ENCODE measurements at regions not wholly inside any gene's neighbourhood (a gene's known extent, or its start where the extent isn't known, plus 50 kb on each side); places are given as distances from the start of the nearest gene placed in this dataset.
A peak's percentile ranks its signal among the peaks of the same experiment; 100 is the strongest.

DNA sequence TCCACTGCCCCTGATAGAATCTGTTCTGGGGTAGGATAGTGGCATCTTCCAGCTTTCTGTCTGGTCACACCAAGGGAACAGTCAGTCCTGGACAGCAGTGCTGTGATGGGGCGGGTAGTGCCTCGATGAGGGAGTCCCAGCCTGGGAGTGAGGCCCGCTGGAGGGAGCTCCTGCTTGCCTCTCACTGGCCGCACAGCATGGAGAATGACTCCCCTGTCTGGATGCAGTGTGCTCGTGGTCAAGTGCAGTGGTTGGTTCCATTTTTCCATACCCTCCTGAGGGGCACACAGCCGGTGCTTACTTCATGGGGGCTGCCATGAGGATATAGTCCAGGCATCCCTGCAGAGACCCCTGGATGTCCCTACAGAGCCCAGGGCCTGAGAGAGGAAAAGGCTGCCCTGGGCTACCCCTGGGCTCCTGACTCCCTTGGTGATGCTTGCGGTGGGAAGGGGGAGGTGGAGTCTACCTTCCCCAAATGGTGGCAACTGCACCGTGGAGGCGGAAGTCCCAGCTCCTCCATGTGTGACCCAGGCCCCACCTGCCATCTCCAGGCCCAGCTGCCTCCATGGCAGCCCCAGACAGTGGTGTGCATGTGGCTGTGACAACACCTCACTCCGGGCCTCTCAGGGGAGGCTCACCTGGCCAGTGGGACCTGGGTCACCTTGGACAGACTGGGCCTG is 212.5 kb downstream of the GLI2 start:
- H3K4me3 ChIP-seq (ENCODE audit: low read depth, low read length): no peak overlapping the region
- no peak for DNase-seq
- TF ChIP-seq, protein P1, sequence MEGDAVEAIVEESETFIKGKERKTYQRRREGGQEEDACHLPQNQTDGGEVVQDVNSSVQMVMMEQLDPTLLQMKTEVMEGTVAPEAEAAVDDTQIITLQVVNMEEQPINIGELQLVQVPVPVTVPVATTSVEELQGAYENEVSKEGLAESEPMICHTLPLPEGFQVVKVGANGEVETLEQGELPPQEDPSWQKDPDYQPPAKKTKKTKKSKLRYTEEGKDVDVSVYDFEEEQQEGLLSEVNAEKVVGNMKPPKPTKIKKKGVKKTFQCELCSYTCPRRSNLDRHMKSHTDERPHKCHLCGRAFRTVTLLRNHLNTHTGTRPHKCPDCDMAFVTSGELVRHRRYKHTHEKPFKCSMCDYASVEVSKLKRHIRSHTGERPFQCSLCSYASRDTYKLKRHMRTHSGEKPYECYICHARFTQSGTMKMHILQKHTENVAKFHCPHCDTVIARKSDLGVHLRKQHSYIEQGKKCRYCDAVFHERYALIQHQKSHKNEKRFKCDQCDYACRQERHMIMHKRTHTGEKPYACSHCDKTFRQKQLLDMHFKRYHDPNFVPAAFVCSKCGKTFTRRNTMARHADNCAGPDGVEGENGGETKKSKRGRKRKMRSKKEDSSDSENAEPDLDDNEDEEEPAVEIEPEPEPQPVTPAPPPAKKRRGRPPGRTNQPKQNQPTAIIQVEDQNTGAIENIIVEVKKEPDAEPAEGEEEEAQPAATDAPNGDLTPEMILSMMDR (IDR thresholded peaks at IDR 0.05; ENCODE audit: low read depth, low read length): no peak
- no peak overlapping the region for H3K27ac ChIP-seq
- no peaks in the 10 kb centered on the region for H3K36me3 ChIP-seq
- no peaks in the 10 kb centered on the region for H3K9me3 ChIP-seq (ENCODE audit: severe bottlenecking)
- no peaks in the 10 kb centered on the region for H3K27me3 ChIP-seq (ENCODE audit: insufficient read depth, low read depth, severe bottlenecking)

DNA sequence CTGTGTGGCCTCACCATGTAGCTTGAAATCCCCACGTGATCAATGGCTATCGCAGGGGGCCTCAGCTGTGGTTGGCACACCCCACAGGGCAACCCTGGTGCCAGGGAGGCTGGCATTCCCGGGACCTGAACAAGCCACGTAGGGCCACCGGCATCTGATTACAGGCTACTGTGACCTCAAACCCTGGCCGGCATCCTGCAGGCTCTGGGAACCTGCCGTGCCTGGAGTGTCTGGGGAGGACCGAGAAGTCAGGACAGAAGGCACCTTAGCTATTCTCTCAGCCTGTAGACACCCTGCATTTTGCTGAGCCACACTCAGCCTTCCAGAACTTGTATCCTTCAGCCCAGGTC is 213.0 kb downstream of the GLI2 start:
- H3K27me3 ChIP-seq (ENCODE audit: insufficient read depth, low read depth, severe bottlenecking): no peaks in the 10 kb centered on the region
- TF ChIP-seq, protein P1 (IDR thresholded peaks at IDR 0.05; ENCODE audit: low read depth, low read length): no peak
- no peaks in the 10 kb centered on the region for H3K36me3 ChIP-seq
- DNase-seq: no peak
- no peaks in the 10 kb centered on the region for H3K9me3 ChIP-seq (ENCODE audit: severe bottlenecking)
- H3K27ac ChIP-seq: no peak overlapping the region
- H3K4me3 ChIP-seq (ENCODE audit: low read depth, low read length): no peak overlapping the region

DNA sequence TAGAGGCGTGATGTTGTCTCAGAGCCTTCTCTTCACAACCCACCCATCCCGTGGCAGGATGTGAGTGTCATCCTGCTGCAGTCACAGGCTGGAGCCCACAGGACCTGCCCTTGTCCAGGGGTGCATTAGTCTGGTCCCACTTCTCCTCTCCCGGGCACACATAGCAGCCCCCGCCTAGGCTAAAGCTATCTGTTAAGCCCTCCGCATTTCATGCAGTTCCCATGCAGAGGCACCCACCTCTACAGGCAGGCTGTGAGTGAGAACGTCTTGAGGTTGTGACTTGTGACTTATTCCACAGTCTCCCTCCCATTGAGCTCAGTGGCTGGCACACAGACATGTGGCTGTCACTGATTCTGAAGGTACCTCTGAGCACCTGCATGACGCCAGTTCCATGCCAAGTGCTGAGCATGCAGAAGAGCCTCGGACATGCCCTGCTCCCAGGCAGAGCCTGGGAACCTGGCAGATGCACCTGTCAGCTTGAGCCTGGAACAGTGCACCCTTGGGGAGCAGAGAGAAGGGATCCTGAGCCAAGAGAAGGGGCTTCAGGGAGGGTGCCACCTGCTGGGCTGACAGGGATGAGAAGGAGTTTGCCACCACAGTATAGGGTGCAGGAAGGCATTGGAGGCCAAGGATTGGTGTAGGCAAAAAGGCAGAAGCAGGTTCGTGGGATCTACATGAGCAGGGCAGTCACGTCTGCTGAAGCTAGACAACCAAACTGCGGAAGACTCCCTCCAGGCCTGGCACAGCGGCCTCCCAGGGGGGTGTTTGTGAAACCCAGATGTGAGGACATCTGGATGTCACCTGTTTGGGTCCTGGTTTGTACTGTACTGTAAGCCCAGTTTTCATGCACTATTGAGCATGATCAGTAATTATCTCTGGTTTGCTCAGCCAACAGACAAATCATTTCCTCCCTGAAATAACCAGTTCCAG is 213.6 kb downstream of the GLI2 start:
- DNase-seq: peak; percentile 31
- Histone ChIP-seq H3K27me3 (ENCODE audit: insufficient read depth, low read depth, severe bottlenecking) (no peaks in the 10 kb centered on the region), H3K9me3 (ENCODE audit: severe bottlenecking) (no peaks in the 10 kb centered on the region), H3K4me3 (ENCODE audit: low read depth, low read length) (no peak overlapping the region), H3K36me3 (no peaks in the 10 kb centered on the region), H3K27ac (no peak overlapping the region)
- TF ChIP-seq, protein P1 (IDR thresholded peaks at IDR 0.05; ENCODE audit: low read depth, low read length): peak; percentile 70

DNA sequence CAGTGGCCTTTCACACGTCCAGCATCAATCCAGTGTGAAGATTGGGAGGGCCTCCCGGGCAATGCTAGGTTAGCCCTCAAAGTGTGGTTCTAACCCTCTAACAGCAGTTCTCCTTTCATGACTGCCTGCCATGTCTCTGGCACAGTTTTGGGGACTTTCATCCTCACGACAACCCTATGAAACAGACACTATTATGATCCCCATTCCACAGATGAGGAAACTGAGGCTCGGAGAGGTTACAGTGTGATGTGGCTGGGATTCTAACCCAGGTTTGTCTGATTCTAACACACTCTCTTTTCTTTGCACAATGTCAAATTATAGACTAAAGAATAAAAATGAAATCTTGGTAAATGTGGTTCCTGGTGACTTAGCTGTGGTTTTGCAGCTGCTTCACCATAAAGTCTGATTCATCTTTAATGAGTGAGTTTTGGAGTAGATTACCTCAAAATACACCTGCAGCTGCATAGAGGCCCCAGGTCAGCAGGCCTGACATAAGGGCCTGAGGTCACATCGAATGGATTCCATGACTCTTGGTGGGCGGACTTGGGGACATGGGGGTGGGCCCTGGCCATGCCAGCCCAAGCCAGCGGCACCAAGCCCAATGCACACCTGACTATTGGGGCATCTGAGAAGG is 214.4 kb downstream of the GLI2 start:
- no peak overlapping the region for H3K4me3 ChIP-seq (ENCODE audit: low read depth, low read length)
- TF ChIP-seq, protein P1 (IDR thresholded peaks at IDR 0.05; ENCODE audit: low read depth, low read length): no peak
- no peaks in the 10 kb centered on the region for H3K27me3 ChIP-seq (ENCODE audit: insufficient read depth, low read depth, severe bottlenecking)
- no peaks in the 10 kb centered on the region for H3K9me3 ChIP-seq (ENCODE audit: severe bottlenecking)
- H3K36me3 ChIP-seq: no peaks in the 10 kb centered on the region
- H3K27ac ChIP-seq: no peak overlapping the region
- no peak for DNase-seq

DNA sequence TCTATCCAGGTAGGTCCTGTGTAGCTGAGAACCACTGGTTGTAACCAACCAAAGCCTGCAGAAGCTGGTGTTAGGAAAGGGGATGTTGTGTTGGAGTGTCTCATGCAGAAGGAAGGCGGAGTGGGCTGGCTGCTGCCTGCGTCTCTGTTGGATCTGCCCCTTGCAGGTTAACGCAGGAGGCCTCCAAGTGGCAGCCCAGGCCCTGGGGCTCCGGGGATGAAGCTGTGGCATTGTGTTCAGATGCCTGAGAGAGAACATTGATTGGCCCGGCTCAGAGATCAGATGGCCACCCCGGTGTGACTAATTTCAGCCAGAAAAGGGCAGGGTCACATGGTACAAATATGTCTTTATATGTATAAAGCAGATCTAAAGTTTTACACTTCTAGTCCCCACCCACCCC is 216.0 kb downstream of the GLI2 start:
- DNase-seq: no peak
- TF ChIP-seq, protein P1 (IDR thresholded peaks at IDR 0.05; ENCODE audit: low read depth, low read length): no peak
- Histone ChIP-seq H3K9me3 (ENCODE audit: severe bottlenecking) (no peaks in the 10 kb centered on the region), H3K36me3 (no peaks in the 10 kb centered on the region), H3K4me3 (ENCODE audit: low read depth, low read length) (no peak overlapping the region), H3K27ac (no peak overlapping the region), H3K27me3 (ENCODE audit: insufficient read depth, low read depth, severe bottlenecking) (no peaks in the 10 kb centered on the region)
